Astrocyte (in vitro differentiated cells and primary cell): ENCODE measurements at regions not wholly inside any gene's neighbourhood (a gene's known extent, or its start where the extent isn't known, plus 50 kb on each side); places are given as distances from the start of the nearest gene placed in this dataset.

Source experiments
- DNase-seq: peaks from one replicate; pipeline ENCODE4 v3.0.0-alpha.2; 2010; ENCODE audit warnings: low read depth
- FAIRE-seq: peaks from 2 replicates; lab custom pipeline; 2011; peaks lifted over from hg19 to GRCh38; lab: Jason Lieb, UNC
- H2AFZ ChIP-seq: 2 replicates; pipeline ENCODE4 v1.6.0; 2012; ENCODE audit warnings: low read depth, low read length, inconsistent platforms
- H3K27ac ChIP-seq: 2 replicates; pipeline ENCODE4 v1.5.1; 2011; ENCODE audit warnings: low read depth, low read length, inconsistent platforms
- H3K27me3 ChIP-seq: 2 replicates; pipeline ENCODE4 v1.6.0; 2011; ENCODE audit warnings: low read length, inconsistent platforms; ENCODE audit not compliant: insufficient read depth
- H3K36me3 ChIP-seq: 2 replicates; pipeline ENCODE4 v1.5.1; 2011; ENCODE audit warnings: low read length, inconsistent platforms; ENCODE audit not compliant: insufficient read depth
- H3K4me1 ChIP-seq: 2 replicates; pipeline ENCODE4 v1.5.1; 2011; ENCODE audit warnings: low read length, inconsistent platforms; ENCODE audit not compliant: insufficient read depth
- H3K4me2 ChIP-seq: 2 replicates; pipeline ENCODE4 v1.6.0; 2012; ENCODE audit warnings: low read length, inconsistent platforms
- H3K4me3 ChIP-seq: 2 replicates; pipeline ENCODE4 v1.5.1; 2011; ENCODE audit warnings: low read depth, mild to moderate bottlenecking, low read length, inconsistent platforms; ENCODE audit not compliant: insufficient read depth
- H3K79me2 ChIP-seq: 2 replicates; pipeline ENCODE4 v1.6.0; 2012; ENCODE audit warnings: mild to moderate bottlenecking, low read length, inconsistent platforms; ENCODE audit not compliant: insufficient read depth
- H3K9ac ChIP-seq: 2 replicates; pipeline ENCODE4 v1.6.0; 2012; ENCODE audit warnings: mild to moderate bottlenecking, low read length, inconsistent platforms
- H3K9me3 ChIP-seq: 2 replicates; pipeline ENCODE4 v1.5.1; 2012; ENCODE audit warnings: low read depth, mild to moderate bottlenecking, low read length, inconsistent platforms; ENCODE audit not compliant: insufficient read depth
- H4K20me1 ChIP-seq: 2 replicates; pipeline ENCODE4 v1.6.0; 2012; ENCODE audit warnings: low read length, inconsistent platforms; ENCODE audit not compliant: insufficient read depth
- H3K27ac Mint-ChIP-seq: one replicate; pipeline ENCODE4 v1.8.0; 2021; ENCODE audit warnings: mild to moderate bottlenecking, mixed read lengths; ENCODE audit not compliant: unreplicated experiment
- H3K27me3 Mint-ChIP-seq: one replicate; pipeline ENCODE4 v1.8.0; 2021; ENCODE audit warnings: low read depth, mixed read lengths; ENCODE audit not compliant: unreplicated experiment
- H3K36me3 Mint-ChIP-seq: one replicate; pipeline ENCODE4 v1.8.0; 2021; ENCODE audit warnings: low read depth, mixed read lengths; ENCODE audit not compliant: unreplicated experiment
- H3K4me1 Mint-ChIP-seq: one replicate; pipeline ENCODE4 v1.8.0; 2021; ENCODE audit warnings: low read depth, mixed read lengths; ENCODE audit not compliant: unreplicated experiment
- H3K4me3 Mint-ChIP-seq: one replicate; pipeline ENCODE4 v1.8.0; 2021; ENCODE audit warnings: mild to moderate bottlenecking, moderate library complexity, mixed read lengths; ENCODE audit not compliant: unreplicated experiment
- H3K9me3 Mint-ChIP-seq: one replicate; pipeline ENCODE4 v1.8.0; 2021; ENCODE audit warnings: mild to moderate bottlenecking, mixed read lengths; ENCODE audit not compliant: unreplicated experiment
- CTCF ChIP-seq: IDR thresholded peaks from 2 replicates; pipeline ENCODE4 v1.5.1; 2011; ENCODE audit warnings: low read depth, mild to moderate bottlenecking, inconsistent platforms, low read length, moderate library complexity; ENCODE audit not compliant: insufficient read depth
- EZH2 ChIP-seq: IDR thresholded peaks from 2 replicates; pipeline ENCODE4 v1.6.1; 2012; ENCODE audit warnings: mild to moderate bottlenecking, low read length, inconsistent platforms; ENCODE audit not compliant: insufficient read depth

- no peaks in the 10 kb centered on the region for H3K4me1 ChIP-seq
- no peak overlapping the region for H2AFZ ChIP-seq
- no peak for TF ChIP-seq EZH2
- no peak for TF ChIP-seq CTCF
- FAIRE-seq (no peak), DNase-seq (no peak)
- no peak overlapping the region for H3K9ac ChIP-seq
- H3K4me1 Mint-ChIP-seq = no peaks in the 10 kb centered on the region
- no peaks in the 10 kb centered on the region for H3K27me3 ChIP-seq
- H3K36me3 ChIP-seq = no peaks in the 10 kb centered on the region
- no peaks in the 10 kb centered on the region for H3K9me3 ChIP-seq
- peaks cover 10% of the 10 kb centered on the region for H3K9me3 Mint-ChIP-seq
- H3K79me2 ChIP-seq = no peaks in the 10 kb centered on the region
- H3K36me3 Mint-ChIP-seq = no peaks in the 10 kb centered on the region
- H3K4me2 ChIP-seq = no peak overlapping the region
- no peak overlapping the region for H3K27ac Mint-ChIP-seq
- no peaks in the 10 kb centered on the region for H4K20me1 ChIP-seq
- H3K27me3 Mint-ChIP-seq = peaks cover 3% of the 10 kb centered on the region
- no peak overlapping the region for H3K4me3 Mint-ChIP-seq
- no peak overlapping the region for H3K27ac ChIP-seq
- no peak overlapping the region for H3K4me3 ChIP-seq
Observed at GRCh38 chr5:62701036-62701435, 122.4 kb downstream of the LRRC70 start.

- FAIRE-seq (no peak), DNase-seq (no peak)
- Mint-ChIP-seq H3K36me3 (no peaks in the 10 kb centered on the region), H3K9me3 (peaks cover 16% of the 10 kb centered on the region), H3K4me3 (no peak overlapping the region), H3K27ac (no peak overlapping the region), H3K4me1 (no peaks in the 10 kb centered on the region), H3K27me3 (peaks cover 3% of the 10 kb centered on the region)
- H3K27ac ChIP-seq = no peak overlapping the region
- no peaks in the 10 kb centered on the region for H3K4me1 ChIP-seq
- no peaks in the 10 kb centered on the region for H3K27me3 ChIP-seq
- TF ChIP-seq CTCF = no peak
- no peak for TF ChIP-seq EZH2
- H4K20me1 ChIP-seq = no peaks in the 10 kb centered on the region
- H2AFZ ChIP-seq = no peak overlapping the region
- H3K79me2 ChIP-seq = no peaks in the 10 kb centered on the region
- no peak overlapping the region for H3K4me3 ChIP-seq
- H3K4me2 ChIP-seq = no peak overlapping the region
- H3K9ac ChIP-seq = no peak overlapping the region
- H3K9me3 ChIP-seq = no peaks in the 10 kb centered on the region
- no peaks in the 10 kb centered on the region for H3K36me3 ChIP-seq
Observed at GRCh38 chr5:62698756-62699155, 120.1 kb downstream of the LRRC70 start.

GRCh38 chr5:62695274-62695673, 116.7 kb downstream of the LRRC70 start:
- Mint-ChIP-seq H3K4me3 (no peak overlapping the region), H3K36me3 (no peaks in the 10 kb centered on the region), H3K9me3 (peaks cover 13% of the 10 kb centered on the region), H3K27ac (no peak overlapping the region), H3K27me3 (peaks cover 3% of the 10 kb centered on the region), H3K4me1 (no peaks in the 10 kb centered on the region)
- DNase-seq = no peak
- Histone ChIP-seq H3K4me1 (no peaks in the 10 kb centered on the region), H4K20me1 (no peaks in the 10 kb centered on the region), H3K36me3 (no peaks in the 10 kb centered on the region), H3K27ac (no peak overlapping the region), H3K4me3 (no peak overlapping the region), H2AFZ (no peak overlapping the region), H3K4me2 (no peak overlapping the region), H3K9me3 (no peaks in the 10 kb centered on the region), H3K79me2 (no peaks in the 10 kb centered on the region), H3K27me3 (no peaks in the 10 kb centered on the region), H3K9ac (no peak overlapping the region)
- TF ChIP-seq EZH2 (no peak), CTCF (no peak)
- FAIRE-seq = no peak
